HG03457 (cell line): ENCODE measurements at regions not wholly inside any gene's neighbourhood (a gene's known extent, or its start where the extent isn't known, plus 50 kb on each side); places are given as distances from the start of the nearest gene placed in this dataset.
A peak's percentile ranks its signal among the peaks of the same experiment; 100 is the strongest.
"Not testable (repeated sequence)": the region's sequence is repeated elsewhere in the genome, so short reads cannot be mapped to it uniquely, and the experiment has no call there.

ENCODE experiments used
- ATAC-seq: cut with Tn5 transposase; IDR thresholded peaks from one replicate; pipeline ENCODE4 v1.9.1; 2021; ENCODE audit warnings: moderate number of reproducible peaks; ENCODE audit not compliant: unreplicated experiment

DNA sequence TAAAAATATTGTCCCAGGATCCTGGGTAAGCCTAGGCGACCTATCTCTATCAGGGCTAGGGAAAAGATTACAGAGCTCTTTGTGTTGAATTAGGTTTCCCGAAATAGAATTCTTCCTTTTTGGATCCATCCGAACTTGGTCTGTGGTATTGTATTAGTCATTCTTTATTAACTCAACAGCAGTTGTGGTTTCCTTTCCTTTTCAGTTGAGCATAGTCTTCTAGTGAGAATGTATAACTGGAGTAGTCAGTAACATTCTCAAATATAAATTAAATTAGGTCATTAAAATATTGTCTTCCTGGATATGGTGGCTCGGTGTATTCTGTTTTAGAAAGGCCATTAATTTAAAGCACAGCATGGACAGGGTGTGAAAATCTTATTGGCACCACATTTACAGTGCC, 520.4 kb downstream of the NLGN4X start:
- no peak for ATAC-seq

DNA sequence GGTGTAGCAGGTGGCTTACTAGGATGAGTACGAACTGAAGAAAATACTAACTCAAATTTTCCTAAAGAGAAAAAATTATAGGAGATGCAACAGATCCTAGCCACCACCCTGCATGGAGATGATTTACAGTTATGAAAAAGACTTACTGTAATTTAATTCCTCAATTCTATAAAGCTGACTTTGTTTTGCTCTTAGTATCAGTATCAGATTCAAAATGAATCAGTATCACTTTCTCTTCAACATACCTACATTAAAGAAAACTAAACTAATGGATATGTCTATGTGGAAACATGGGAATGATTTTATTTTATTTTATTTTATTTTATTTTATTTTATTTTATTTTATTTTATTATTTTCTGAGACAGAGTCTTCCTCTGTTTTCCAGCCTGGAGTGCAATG, 525.8 kb downstream of the NLGN4X start:
- no peak for ATAC-seq

DNA sequence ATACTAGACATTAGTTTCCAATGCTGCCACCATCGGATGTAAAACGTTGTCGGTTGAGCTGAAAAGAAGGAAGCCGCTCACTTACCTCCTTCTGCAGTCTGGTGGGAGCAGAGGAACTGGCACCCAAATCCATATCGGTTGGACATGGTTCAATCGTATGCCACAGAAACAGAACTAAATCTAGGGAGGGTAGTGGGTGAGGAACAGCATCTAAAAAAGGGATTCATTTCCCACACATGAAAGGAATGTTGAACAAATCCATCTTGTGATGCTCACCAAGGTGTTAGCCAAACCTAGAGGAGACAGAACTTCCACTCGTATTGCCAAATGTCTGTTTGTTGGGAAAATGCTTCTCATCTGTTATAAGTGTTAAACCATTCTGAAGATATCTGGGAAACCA, 532.7 kb downstream of the NLGN4X start:
- no peak for ATAC-seq

- no peak for ATAC-seq
Measured at GRCh38 chrX:5683996-5684395, 544.7 kb downstream of the NLGN4X start.

- no peak for ATAC-seq
Measured at GRCh38 chrX:5681159-5681558, 547.5 kb downstream of the NLGN4X start.

DNA sequence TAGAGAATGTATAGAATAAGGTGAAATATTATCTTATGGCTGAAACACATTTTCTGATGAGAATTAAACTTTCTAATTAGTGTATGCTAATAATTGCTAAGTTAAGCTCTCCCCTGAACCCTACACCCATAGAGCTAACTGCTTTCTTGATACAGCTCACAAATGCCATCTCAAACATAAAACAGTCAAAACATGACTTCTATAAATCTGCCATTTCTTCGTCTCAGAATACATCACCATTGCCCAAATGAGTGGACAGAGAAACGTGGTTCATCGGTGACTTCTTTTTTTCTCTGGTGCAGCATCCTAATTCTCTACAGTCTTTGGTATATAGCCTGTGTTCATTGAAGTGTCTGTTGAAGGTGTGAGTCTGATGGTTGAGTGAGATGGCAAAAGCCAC, 554.6 kb downstream of the NLGN4X start:
- no peak for ATAC-seq

- no peak for ATAC-seq
Measured at GRCh38 chrX:5672099-5672498, 556.6 kb downstream of the NLGN4X start.

GRCh38 chrX:5666689-5667088, 562.0 kb downstream of the NLGN4X start:
- not testable (repeated sequence) for ATAC-seq

DNA sequence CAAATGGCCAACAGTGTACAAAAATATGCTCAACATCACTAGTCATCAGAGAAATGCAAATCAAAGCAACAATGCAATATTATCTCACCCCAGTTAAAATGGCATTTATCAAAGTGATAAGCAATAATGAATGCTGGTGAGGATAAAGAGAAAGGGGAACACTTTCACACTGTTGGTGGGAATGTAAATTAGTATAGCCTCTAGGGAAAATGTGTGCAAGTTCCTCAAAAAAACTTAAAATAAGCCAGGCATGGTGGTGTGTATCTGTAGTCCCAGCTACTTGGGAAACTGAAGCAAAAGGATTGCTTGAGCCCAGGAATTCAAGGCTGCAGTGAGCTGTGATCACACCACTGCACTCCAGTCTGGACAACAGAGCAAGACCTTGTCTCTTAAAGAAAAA, 572.1 kb downstream of the NLGN4X start:
- ATAC-seq, result no peak

DNA sequence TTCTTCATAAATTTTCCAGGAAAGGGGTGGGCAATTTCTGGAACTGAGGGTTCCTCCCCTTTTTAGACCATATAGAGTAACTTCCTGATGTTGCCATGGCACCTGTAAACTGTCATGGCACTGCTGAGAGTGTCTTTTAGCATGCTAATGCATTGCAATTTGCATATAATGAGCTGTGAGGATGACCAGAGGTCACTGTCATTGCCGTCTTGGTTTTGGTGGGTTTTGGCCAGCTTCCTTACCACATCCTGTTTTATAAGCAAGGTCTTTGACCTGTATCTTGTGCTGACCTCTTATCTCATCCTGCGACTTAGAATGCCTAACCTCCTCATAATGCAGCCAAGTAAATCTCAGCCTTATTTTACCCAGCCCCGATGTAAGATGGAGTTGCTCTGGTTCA, 577.8 kb downstream of the NLGN4X start:
- ATAC-seq, result no peak

DNA sequence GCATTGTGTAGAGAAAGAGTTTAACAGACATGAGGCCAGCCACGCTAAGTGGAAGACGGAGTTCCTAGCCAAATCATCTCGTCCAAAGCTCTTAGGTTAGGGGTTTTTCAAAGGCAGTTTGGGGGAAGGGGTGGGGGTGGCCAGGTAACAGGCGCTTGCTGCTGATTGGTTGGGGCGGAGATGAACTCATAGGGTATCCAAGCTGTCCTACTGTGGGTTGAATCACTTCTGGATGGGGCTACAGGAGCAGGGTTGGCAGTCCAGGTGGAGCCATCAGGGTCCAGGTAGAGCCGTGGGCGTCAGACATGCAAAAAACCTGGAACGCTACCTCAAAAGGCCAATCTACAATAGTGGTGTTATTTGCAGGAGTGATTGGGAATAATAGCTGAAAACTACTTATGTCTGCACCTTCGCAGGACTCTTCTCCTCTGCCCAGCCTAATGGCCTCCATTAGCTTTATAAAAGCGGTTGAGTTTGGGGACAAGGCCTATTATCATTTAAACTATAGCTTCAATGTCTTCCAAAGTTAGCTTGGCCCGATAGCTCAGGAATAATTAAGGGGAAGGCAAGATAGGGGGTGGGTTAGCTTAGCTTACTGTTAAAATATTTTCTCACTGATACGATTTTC, 579.6 kb downstream of the NLGN4X start:
- ATAC-seq, result no peak

DNA sequence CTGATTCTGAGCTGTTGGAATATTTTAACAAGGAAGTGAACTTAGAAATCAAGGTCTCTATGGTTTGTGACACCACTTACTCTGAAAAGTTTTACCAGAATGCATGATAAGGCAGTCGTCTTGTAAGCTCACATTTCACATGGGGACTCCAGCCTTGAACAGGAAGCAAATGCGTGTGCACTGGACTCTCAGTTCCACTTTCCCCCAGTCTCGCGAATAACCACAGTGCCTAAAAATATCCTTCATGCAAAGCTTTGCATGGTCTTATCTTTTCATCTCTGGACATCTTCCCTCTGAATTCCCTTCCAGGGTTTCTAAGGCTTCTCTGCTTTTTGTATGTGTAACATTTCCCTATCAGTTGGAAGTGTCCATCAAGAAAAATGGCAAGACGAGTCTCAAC, 581.8 kb downstream of the NLGN4X start:
- peak; percentile 93 for ATAC-seq

DNA sequence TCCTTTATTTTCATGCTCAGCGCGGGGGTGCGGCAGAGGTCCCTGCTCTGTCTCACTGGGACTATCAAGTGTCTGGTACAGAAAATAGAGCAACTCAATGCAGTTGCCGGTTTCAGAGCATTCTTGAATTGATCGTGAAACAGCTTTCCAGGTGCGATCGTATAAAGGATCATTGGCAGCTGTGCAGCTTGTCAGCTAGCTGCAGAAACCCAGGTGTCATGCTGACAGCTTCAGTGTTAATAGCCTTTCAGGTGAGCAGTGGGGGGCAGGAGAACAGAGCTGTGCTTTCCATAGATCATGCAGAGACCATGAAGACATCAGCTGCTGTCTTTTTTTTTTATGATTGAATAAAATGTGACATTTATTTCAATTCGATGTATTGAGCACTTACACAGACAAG, 583.9 kb downstream of the NLGN4X start:
- no peak for ATAC-seq

- ATAC-seq, result no peak
Measured at GRCh38 chrX:5640071-5640470, 588.6 kb downstream of the NLGN4X start.

DNA sequence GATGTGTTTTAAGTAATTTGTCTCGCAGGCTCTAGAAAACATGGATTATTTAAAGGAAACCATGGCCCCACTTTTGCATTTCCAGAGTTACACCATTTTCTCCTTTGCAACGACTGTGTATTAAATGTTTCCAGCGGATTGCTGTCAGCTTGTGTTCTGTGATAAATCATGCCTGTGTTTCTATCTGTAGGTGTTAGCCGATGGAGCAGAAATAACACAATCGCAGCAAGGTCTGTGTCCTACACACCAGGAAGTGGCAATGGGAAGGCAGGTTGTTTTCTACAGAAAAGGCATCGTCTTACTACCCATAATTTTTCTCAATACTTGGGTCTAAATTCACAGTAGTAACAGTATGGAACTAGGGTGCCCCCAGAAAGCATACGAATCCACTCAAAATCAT, 590.1 kb downstream of the NLGN4X start:
- no peak for ATAC-seq

DNA sequence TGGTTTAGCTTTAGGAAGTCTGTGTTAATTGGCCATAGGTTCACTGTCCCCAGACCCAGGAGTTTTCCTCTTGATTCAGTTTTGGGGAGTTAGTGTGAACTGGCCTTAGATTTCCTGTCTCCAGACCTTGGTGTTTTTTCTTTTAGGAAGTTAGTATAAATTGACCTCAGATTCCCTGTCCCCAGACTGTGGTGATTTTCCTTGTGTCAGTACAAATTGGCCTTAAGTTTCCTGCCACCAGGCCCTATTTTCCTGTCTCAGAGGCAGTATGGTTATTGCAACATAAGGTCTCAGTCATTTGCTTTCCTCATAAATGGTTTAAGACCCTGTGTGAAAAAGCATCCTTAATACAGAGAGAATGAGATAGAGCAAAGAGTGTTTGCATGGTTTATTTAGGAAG, 595.8 kb downstream of the NLGN4X start:
- no peak for ATAC-seq

- ATAC-seq, result no peak
Measured at GRCh38 chrX:5632061-5632614, 596.5 kb downstream of the NLGN4X start.

DNA sequence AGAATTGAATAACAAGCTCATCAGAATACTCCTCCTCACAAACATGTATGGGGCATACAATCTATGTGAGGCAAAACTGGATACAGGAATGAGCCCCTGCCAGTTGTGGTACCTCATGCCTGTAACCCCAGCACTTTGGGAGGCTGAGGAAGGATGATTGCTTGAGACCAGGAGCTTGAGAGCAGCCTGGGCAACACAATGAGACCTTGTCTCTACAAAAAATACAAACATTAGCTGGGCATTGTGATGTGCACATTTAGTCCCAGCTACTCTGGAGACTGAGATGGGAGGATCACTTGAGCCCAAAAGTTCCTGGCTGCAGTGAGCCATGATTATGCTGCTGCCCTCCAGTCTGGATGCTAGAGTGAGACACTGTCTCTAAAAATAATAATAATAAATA, 611.0 kb downstream of the NLGN4X start:
- no peak for ATAC-seq

GRCh38 chrX:5595570-5595969, 633.1 kb downstream of the NLGN4X start:
- ATAC-seq, result no peak

- no peak for ATAC-seq
Measured at GRCh38 chrX:5586726-5587125, 641.9 kb downstream of the NLGN4X start.

- ATAC-seq, result no peak
Measured at GRCh38 chrX:5575407-5575806, 653.3 kb downstream of the NLGN4X start.

- ATAC-seq, result no peak
Measured at GRCh38 chrX:5568934-5569333, 659.7 kb downstream of the NLGN4X start.

DNA sequence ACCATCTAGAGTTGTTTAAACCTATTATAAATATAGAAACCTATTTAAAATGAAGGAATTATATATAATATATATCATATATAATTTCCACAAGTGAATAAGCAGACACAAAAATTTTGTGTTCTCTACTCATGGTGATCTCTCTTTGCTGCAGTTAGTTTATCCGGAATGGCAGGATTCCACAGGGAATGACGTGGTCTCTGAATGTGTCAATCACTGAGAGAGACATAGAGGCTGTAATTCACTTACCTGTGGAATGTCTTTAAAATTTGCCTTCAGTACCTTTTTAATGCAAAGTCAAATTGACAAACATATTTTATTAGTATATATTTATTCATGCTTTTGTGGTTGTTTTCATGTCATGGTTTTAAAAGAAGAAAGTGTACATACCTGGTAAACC, 669.3 kb downstream of the NLGN4X start:
- ATAC-seq, result no peak
